Naive thymus-derived CD8-positive, alpha-beta T cell (primary cell): ENCODE measurements at regions not wholly inside any gene's neighbourhood (a gene's known extent, or its start where the extent isn't known, plus 50 kb on each side); places are given as distances from the start of the nearest gene placed in this dataset.
A peak's percentile ranks its signal among the peaks of the same experiment; 100 is the strongest.

ENCODE experiments used
- ATAC-seq, 2 donors: fragments of 150-1000 bp; cut with Tn5 transposase in 1 of 2; sonication (Bioruptor Pico), chemical (Tn5 transposase) in 1 of 2; 1 replicate in 1 of 2; 2 replicates in 1 of 2; pipeline ENCODE4 v1.10.0; 2021; ENCODE audit warnings: mild to moderate bottlenecking in 2 of 2, moderate library complexity in 2 of 2
- POLR2A ChIA-PET: fragments of 350-600 bp; sonication (Branson Sonifier 250); formaldehyde crosslinking; loops from one replicate; lab custom pipeline; 2021; ENCODE audit warnings: antibody characterized with exemption; lab: Charles Lee
- DNase-seq, 10 donors: peaks; one replicate each; pipeline versions ENCODE4 v3.0.0 to v3.0.0-alpha.2; 2020 to 2022
- H3K27ac Mint-ChIP-seq, 10 donors: one replicate each; pipeline ENCODE4 v1.8.0; 2020 to 2022; ENCODE audit warnings: mild to moderate bottlenecking in 10 of 10, mixed read lengths in 10 of 10, moderate library complexity in 4 of 10, inconsistent platforms in 1 of 10
- H3K27me3 Mint-ChIP-seq, 5 donors: one replicate each; pipeline ENCODE4 v1.8.0; 2021 to 2022; ENCODE audit warnings: mixed read lengths in 5 of 5
- H3K36me3 Mint-ChIP-seq, 3 donors: one replicate each; pipeline ENCODE4 v1.8.0; 2020 to 2022; ENCODE audit warnings: mixed read lengths in 3 of 3, mild to moderate bottlenecking in 2 of 3, inconsistent platforms in 1 of 3
- H3K4me1 Mint-ChIP-seq, 4 donors: one replicate each; pipeline ENCODE4 v1.8.0; 2021 to 2022; ENCODE audit warnings: mixed read lengths in 4 of 4
- H3K4me3 Mint-ChIP-seq, 10 donors: one replicate each; pipeline ENCODE4 v1.8.0; 2020 to 2022; ENCODE audit warnings: mild to moderate bottlenecking in 10 of 10, mixed read lengths in 10 of 10, moderate library complexity in 6 of 10, inconsistent platforms in 1 of 10
- H3K9me3 Mint-ChIP-seq, 9 donors: one replicate each; pipeline ENCODE4 v1.8.0; 2020 to 2022; ENCODE audit warnings: mixed read lengths in 9 of 9, mild to moderate bottlenecking in 3 of 9, inconsistent platforms in 1 of 9, moderate library complexity in 1 of 9

DNA sequence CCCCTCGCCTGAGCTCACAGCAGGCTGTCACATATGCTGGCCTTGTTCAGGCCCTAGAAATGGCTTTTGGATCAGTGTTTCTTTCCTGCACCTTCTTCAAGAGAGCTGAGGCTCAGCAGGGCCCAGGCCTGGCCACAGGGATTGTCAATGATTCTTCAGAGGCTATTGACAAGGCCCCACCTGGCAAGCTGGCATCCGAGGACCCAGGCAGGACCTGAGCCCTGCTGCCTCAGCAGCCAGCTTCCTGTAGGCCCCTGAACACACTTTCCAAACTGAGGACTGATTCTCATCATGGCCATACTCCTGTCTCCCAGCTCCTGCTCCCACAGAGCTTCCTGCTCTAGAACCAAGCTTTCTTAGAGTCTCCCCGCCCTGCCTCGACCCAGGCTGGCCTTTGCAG lies 136.8 kb downstream of the UQCRFS1 start:
- POLR2A ChIA-PET, result no interaction called here
- DNase-seq, result no peak
- peaks cover 0 to 3% (median 2%) of the 10 kb centered on the region in 5 donors for H3K27me3 Mint-ChIP-seq
- no peaks in the 10 kb centered on the region for H3K9me3 Mint-ChIP-seq
- ATAC-seq, result no peak
- H3K27ac Mint-ChIP-seq, result no peak overlapping the region
- H3K4me3 Mint-ChIP-seq, result no peak overlapping the region
- no peaks in the 10 kb centered on the region for H3K36me3 Mint-ChIP-seq
- H3K4me1 Mint-ChIP-seq, result no peaks in the 10 kb centered on the region

DNA sequence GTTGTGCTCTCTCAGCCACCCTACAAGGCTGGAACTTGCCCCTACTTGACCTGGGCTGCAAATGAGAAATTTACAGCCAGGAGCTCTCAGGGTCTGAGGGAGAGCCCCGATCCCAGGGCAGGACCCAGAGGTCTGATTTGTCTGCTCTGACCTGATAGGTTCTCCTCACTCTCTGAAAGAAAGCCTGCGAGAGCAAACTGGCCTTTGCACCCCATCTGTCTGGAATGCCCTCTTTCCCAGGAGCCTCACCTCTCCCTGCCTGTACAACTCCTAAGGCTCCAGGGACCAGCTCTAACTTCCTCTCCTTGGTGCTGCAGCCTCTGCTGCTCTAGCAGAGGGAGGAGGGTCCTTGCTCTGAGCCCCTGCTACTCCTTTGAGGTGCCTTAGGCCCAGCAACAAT lies 137.8 kb downstream of the UQCRFS1 start:
- DNase-seq, result no peak
- Mint-ChIP-seq H3K9me3 (no peaks in the 10 kb centered on the region), H3K27me3 (peaks cover 0 to 2% (median 0%) of the 10 kb centered on the region in 5 donors), H3K36me3 (no peaks in the 10 kb centered on the region), H3K4me3 (no peak overlapping the region), H3K27ac (no peak overlapping the region), H3K4me1 (no peaks in the 10 kb centered on the region)
- no peak for ATAC-seq
- POLR2A ChIA-PET, result no interaction called here

DNA sequence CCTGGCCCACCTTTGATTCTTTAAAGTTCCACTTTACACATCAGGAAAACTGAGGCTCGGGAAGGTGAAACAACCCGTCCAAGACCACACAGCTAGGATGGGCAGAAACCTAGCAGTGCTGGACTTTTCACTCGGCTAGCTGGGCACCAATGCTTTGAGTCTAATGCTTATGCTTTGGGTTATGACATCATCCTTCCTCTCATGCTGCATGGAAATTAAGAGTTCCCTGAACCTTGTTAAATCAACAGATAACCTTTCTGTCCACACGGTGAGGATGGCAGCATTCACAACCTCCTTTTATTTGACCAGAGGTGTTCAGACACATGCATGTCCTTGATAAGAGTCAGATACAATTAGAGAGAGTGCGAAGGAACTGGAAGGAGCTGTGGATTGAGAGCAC lies 138.4 kb downstream of the UQCRFS1 start:
- H3K9me3 Mint-ChIP-seq, result no peaks in the 10 kb centered on the region
- POLR2A ChIA-PET, result no interaction called here
- no peak overlapping the region for H3K27ac Mint-ChIP-seq
- H3K27me3 Mint-ChIP-seq, result peaks cover 0 to 2% (median 0%) of the 10 kb centered on the region in 5 donors
- ATAC-seq (no peak), DNase-seq (no peak)
- H3K4me3 Mint-ChIP-seq, result no peak overlapping the region
- no peaks in the 10 kb centered on the region for H3K4me1 Mint-ChIP-seq
- no peaks in the 10 kb centered on the region for H3K36me3 Mint-ChIP-seq

DNA sequence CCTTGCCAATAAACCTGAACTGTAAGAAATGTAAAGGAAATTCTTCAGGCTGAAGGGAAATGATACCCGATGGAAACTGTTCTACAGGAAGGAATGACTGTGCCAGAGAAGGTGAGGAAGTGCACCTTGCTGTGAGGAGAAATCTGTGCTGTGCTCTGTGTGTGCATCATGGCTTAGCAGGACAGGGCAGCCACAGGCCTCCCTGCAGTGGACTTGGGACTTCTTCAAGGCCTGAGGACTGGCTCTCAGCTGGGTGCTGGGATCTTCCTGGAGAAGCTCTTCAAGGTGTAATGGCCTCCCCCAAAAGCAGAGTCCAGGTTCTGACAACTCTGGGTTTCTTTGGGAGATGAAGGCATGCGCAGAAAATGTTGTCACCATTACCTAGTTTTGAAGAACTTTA lies 145.1 kb downstream of the UQCRFS1 start:
- Mint-ChIP-seq H3K36me3 (peaks cover 0 to 7% (median 0%) of the 10 kb centered on the region in 3 donors), H3K4me1 (no peaks in the 10 kb centered on the region), H3K4me3 (no peak overlapping the region), H3K9me3 (peaks cover 0 to 18% (median 5%) of the 10 kb centered on the region in 9 donors), H3K27me3 (peaks cover 0 to 15% (median 0%) of the 10 kb centered on the region in 5 donors), H3K27ac (no peak overlapping the region)
- ATAC-seq (no peak), DNase-seq (no peak)
- POLR2A ChIA-PET, result no interaction called here

DNA sequence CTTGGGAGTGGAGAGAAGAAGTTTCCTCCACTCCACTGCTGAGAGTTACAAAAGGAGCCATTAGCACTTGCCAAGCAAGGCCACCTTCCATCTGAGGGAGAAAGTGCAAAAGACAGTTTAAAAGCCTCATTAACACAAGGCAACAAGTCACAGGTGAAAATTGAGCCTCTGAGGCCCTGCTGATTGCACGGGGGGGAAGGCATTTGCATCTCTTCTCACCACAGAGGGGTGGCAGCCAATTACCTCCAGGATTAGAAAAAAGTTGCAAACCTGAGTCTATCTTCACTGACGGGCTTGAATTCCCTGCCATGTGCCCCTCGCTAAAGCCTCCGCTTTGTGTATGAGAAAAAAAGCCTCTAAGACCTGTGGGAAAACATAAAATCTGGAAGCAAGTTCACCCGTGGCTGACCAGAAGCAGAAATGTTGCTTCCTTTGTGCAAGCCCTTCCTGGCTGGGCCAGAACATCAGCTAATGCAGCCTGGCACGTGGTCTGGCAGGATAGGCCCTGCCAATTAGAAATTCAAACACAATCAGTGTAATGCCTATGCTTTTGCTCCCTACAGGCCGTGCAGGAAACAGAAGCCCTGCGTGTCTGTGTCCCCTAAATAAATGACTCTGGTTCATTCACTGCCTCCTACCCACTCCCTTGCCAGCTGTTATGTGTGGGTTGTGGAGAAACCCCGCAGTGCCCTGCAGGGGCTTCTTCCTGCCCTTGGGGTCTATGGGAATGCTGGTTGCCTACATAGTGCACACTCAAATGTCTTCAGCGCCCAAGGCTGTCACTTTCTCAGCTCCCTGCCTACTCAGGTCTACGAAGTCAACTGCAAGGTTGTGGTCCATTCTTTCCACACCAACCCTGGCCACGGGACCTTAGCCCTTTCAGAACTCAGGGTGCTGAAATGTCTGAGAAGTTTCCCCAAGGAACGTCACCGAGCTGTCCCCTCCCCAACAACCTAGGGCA lies 150.2 kb downstream of the UQCRFS1 start:
- no peak overlapping the region for H3K27ac Mint-ChIP-seq
- H3K4me3 Mint-ChIP-seq, result no peak overlapping the region
- ATAC-seq (no peak), DNase-seq (no peak)
- H3K36me3 Mint-ChIP-seq, result peaks cover 0 to 7% (median 0%) of the 10 kb centered on the region in 3 donors
- POLR2A ChIA-PET, result no interaction called here
- no peaks in the 10 kb centered on the region for H3K4me1 Mint-ChIP-seq
- peaks cover 5 to 47% (median 8%) of the 10 kb centered on the region in 5 donors for H3K27me3 Mint-ChIP-seq
- peaks cover 0 to 12% (median 2%) of the 10 kb centered on the region in 9 donors for H3K9me3 Mint-ChIP-seq

DNA sequence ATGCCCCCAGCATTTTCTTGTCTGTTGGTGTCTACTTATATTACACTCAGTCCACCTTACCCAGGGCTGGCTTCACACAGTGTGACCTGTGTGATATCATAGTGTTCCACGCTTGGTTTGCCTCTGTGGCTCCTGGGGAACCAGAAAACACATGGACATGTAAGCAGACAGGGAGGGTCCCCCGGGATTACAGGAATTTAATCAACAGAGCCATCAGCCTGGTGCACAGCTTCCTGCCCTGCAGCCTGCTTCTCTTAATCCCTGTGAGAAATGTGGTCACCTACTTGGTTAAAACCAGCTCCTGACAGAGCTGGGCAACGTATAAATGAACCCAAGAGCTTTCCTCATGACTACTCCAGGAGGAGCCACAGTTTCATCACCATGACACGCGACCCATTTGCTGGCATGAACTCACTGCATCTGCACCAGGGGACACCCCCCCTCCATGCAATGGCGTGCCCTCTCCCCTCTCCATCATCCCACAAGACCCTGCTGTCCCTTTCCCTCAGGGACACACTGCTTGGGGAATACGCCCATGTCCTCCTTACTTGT lies 152.1 kb downstream of the UQCRFS1 start:
- POLR2A ChIA-PET, result no interaction called here
- Mint-ChIP-seq H3K9me3 (no peaks in the 10 kb centered on the region), H3K4me3 (no peak overlapping the region), H3K4me1 (no peaks in the 10 kb centered on the region), H3K27ac (no peak overlapping the region), H3K36me3 (no peaks in the 10 kb centered on the region), H3K27me3 (peaks cover 5 to 47% (median 10%) of the 10 kb centered on the region in 5 donors)
- no peak for ATAC-seq
- DNase-seq, result no peak

DNA sequence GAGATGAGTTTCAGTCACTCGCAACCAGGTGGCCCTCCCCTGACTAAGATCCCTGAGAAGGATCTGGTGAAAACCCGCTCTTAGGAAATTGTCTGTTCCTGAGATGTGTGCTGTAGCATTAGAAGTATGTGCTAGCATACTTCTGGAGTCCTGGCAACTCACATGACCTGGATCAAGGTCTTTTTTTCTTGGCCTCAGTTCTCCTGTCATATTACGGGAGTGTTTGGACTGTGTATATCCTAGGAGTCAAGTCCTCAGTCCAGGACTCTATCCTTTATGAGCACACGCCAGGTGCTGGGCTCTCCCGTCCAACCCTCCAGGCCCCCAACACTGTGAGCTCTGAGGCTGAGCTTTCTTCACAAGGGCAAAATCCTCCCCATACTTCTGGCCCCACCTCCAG lies 156.4 kb downstream of the UQCRFS1 start:
- Mint-ChIP-seq H3K27ac (no peak overlapping the region), H3K4me3 (no peak overlapping the region), H3K4me1 (no peaks in the 10 kb centered on the region), H3K9me3 (peaks cover 0 to 3% (median 0%) of the 10 kb centered on the region in 9 donors), H3K27me3 (peaks cover 2 to 33% (median 11%) of the 10 kb centered on the region in 5 donors), H3K36me3 (no peaks in the 10 kb centered on the region)
- POLR2A ChIA-PET, result no interaction called here
- no peak for ATAC-seq
- DNase-seq, result no peak

DNA sequence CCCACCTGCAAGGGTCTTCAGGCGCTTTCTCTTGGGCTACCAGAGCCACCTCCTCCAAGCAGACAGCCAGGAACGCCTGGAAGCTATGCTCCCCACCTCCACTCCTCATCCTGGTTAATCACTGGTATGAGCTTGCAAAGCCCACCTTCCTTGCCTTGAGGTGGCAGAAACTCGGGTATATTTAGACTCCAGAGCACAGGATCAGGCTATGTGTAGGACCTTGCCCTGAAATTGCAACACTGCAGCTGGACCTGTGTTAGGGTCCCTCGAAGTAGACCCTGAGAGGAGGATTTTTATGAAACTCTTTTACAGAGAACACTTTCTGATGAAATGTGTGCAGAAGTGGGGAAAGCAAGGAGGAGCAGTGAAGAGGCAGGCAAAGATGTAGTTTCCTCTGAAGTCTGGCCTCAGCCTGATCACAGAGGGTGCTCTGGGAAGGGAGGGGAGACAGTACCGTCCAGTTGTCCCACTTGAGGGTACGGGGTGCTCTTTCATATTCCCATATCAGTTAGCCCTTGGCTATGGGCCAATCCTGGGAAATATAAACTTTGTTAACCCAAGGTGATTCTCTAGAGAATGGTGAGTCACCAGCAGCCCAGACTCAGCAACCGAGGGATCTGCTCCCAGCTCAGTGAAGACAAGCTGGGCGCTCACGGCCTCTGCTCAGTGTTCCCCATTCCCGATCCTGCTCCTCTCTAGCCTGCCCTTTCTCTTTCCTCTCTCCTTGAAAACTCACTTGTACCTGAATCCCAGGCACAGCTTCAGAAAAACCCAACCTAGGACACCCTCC lies 157.9 kb downstream of the UQCRFS1 start:
- Mint-ChIP-seq H3K4me3 (no peak overlapping the region), H3K36me3 (no peaks in the 10 kb centered on the region), H3K4me1 (no peaks in the 10 kb centered on the region), H3K27ac (peak overlapping the region in 1 of 10 donors; percentile 53), H3K27me3 (peaks cover 0 to 18% (median 7%) of the 10 kb centered on the region in 5 donors), H3K9me3 (peaks cover 0 to 3% (median 0%) of the 10 kb centered on the region in 9 donors)
- DNase-seq, result no peak
- POLR2A ChIA-PET, result no interaction called here
- no peak for ATAC-seq

DNA sequence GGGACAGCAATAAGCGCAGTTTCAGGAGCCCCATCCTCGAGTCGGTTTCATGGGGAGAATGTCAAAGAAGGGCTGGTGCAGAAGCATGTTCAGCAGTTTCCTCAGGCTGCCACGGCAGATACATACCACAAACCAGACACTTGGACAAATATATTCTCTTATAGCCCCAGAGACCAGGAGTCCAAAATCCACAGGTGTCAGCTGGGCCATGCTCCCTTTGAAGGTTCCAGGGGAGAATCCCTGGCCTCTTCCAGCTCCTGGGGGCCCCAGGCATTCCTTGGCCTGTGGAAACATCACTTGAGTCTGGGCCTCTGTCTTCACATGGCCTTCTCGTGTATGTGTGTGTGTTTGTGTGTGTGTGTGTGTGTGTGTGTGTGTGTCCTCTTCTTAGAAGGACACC lies 164.1 kb downstream of the UQCRFS1 start:
- no peaks in the 10 kb centered on the region for H3K36me3 Mint-ChIP-seq
- no peak overlapping the region for H3K4me3 Mint-ChIP-seq
- H3K27me3 Mint-ChIP-seq, result peaks cover 0 to 12% (median 6%) of the 10 kb centered on the region in 5 donors
- DNase-seq (no peak), ATAC-seq (no peak)
- H3K9me3 Mint-ChIP-seq, result peaks cover 0 to 5% (median 0%) of the 10 kb centered on the region in 9 donors
- H3K4me1 Mint-ChIP-seq, result no peaks in the 10 kb centered on the region
- POLR2A ChIA-PET, result no interaction called here
- H3K27ac Mint-ChIP-seq, result no peak overlapping the region

DNA sequence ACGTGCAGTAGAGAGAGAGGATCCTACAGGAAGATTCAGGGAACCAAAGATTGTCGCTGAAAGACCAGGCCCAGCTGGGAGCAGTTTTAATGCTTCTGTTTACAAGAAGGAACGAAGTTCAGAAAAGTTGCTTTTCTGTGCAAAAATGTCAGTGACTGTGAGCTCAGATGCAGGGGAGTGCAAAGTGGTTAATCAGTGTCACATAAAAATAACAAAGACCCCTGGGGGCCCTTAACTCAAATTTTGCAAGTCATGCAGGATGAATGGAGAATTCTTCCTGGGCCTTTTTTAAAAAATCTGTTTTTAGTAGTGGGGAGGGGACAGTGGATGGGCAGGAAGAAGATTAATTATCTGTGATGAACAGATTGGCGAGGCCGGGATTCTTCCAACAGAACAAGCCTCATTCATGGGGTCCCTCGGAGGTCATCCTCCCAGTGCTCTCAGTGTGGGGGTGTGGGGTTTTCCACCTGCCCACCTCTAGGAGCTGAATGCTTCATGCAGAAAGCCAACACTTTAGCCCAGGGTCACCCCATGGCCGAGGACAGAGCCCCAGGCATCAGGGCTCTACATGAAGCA lies 167.2 kb downstream of the UQCRFS1 start:
- Mint-ChIP-seq H3K27ac (no peak overlapping the region), H3K27me3 (peaks cover 0 to 11% (median 2%) of the 10 kb centered on the region in 5 donors), H3K9me3 (peaks cover 0 to 9% (median 0%) of the 10 kb centered on the region in 9 donors), H3K36me3 (peaks cover 0 to 5% (median 0%) of the 10 kb centered on the region in 3 donors), H3K4me3 (no peak overlapping the region), H3K4me1 (no peaks in the 10 kb centered on the region)
- ATAC-seq (no peak), DNase-seq (no peak)
- POLR2A ChIA-PET, result no interaction called here

DNA sequence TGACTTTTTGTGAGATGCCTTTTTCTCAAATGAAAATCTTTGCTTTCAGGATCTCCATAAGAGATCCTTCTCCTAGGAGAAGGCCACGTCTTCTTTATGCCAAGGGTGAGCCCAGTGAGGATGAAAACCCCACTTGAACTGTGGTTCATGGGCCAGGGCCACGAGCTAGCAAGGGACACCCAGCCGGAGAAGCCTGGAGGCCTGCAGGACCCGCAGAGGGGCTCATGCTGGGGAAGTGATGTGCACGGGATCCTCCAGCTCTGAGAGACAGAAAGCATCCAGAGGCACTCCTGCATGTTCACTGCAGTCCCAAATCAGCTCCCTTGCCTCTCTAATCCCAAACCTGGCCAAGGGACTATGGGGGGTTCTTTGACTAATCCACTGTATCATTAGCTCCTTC lies 168.9 kb downstream of the UQCRFS1 start:
- no peak overlapping the region for H3K27ac Mint-ChIP-seq
- no peaks in the 10 kb centered on the region for H3K4me1 Mint-ChIP-seq
- DNase-seq, result no peak
- no peak for ATAC-seq
- peaks cover 0 to 9% (median 0%) of the 10 kb centered on the region in 9 donors for H3K9me3 Mint-ChIP-seq
- H3K36me3 Mint-ChIP-seq, result peaks cover 0 to 5% (median 0%) of the 10 kb centered on the region in 3 donors
- no peak overlapping the region for H3K4me3 Mint-ChIP-seq
- POLR2A ChIA-PET, result no interaction called here
- H3K27me3 Mint-ChIP-seq, result peaks cover 0 to 18% (median 13%) of the 10 kb centered on the region in 5 donors

DNA sequence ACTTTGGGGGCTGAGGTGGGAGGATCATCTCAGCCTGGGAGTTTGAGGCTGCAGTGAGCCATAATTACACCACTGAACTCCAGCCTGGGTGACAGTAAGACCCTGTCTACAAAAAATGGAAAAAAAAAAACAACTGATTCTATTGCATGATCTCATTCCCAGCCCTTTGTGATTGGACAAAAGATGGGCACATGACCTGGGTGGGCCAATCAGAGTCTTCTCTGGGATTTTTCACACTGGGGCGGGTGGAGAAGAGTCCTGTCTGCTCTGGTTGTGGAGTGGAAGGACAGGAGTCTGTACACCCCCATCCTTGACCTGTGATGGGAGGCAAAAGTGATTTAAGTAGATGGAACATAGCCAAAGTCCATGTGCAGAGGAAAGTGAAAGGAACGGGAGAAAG lies 170.5 kb downstream of the UQCRFS1 start:
- no peak overlapping the region for H3K4me3 Mint-ChIP-seq
- POLR2A ChIA-PET, result no interaction called here
- H3K27me3 Mint-ChIP-seq, result peaks cover 0 to 21% (median 11%) of the 10 kb centered on the region in 5 donors
- no peak overlapping the region for H3K27ac Mint-ChIP-seq
- peaks cover 0 to 5% (median 0%) of the 10 kb centered on the region in 3 donors for H3K36me3 Mint-ChIP-seq
- H3K4me1 Mint-ChIP-seq, result no peaks in the 10 kb centered on the region
- peaks cover 0 to 9% (median 0%) of the 10 kb centered on the region in 9 donors for H3K9me3 Mint-ChIP-seq
- ATAC-seq (no peak), DNase-seq (no peak)
